T-cell (primary cell): ENCODE measurements at regions not wholly inside any gene's neighbourhood (a gene's known extent, or its start where the extent isn't known, plus 50 kb on each side); places are given as distances from the start of the nearest gene placed in this dataset.
"Not testable (repeated sequence)": the region's sequence is repeated elsewhere in the genome, so short reads cannot be mapped to it uniquely, and the experiment has no call there.

Source experiments
- ATAC-seq, 4 experiments: fragments of 200-7000 bp in 3 of 4; fragments of 150-1000 bp in 1 of 4; cut with Tn5 transposase; replicated peaks in 1 of 4; 1 replicate in 3 of 4; 2 replicates in 1 of 4; pipeline ENCODE4 v1.10.0; 2021; ENCODE audit warnings: moderate library complexity in 3 of 4, mild to moderate bottlenecking in 2 of 4, moderate number of reproducible peaks in 1 of 4
- CTCF ChIA-PET, 2 donors: fragments of 300-600 bp; sonication (Branson Sonifier 250); formaldehyde crosslinking; loops; one replicate each; lab custom pipeline; 2022; ENCODE audit warnings: antibody characterized with exemption in 2 of 2; lab: Charles Lee
- POLR2A ChIA-PET, 2 donors: fragments of 300-600 bp; sonication (Branson Sonifier 250); formaldehyde crosslinking; loops; one replicate each; lab custom pipeline; 2022; ENCODE audit warnings: antibody characterized with exemption in 2 of 2; lab: Charles Lee
- DNase-seq, 35 experiments: peaks; one replicate each; pipeline versions ENCODE4 v3.0.0 to v3.0.0-alpha.2; 2013 to 2023
- H3K27ac ChIP-seq: one replicate; pipeline ENCODE4 v1.5.1; 2013; ENCODE audit warnings: low read length
- H3K27me3 ChIP-seq, 2 experiments: replicated peaks in 1 of 2; 1 replicate in 1 of 2; 2 replicates in 1 of 2; pipeline versions ENCODE4 v1.6.1 to v1.7.0; 2013; ENCODE audit warnings: low read length in 1 of 2, mixed read lengths in 1 of 2; ENCODE audit not compliant: control insufficient read depth in 2 of 2, insufficient read depth in 2 of 2; ENCODE audit errors: extremely low read depth in 1 of 2
- H3K36me3 ChIP-seq, 2 donors: 1 replicate in 1 of 2; 2 replicates in 1 of 2; pipeline versions ENCODE4 v1.6.1 to v1.7.0; 2013; ENCODE audit warnings: low read length in 1 of 2; ENCODE audit not compliant: control insufficient read depth in 2 of 2, insufficient read depth in 1 of 2; ENCODE audit errors: extremely low read depth in 1 of 2
- H3K4me1 ChIP-seq, 2 experiments: 1 replicate in 1 of 2; 2 replicates in 1 of 2; pipeline versions ENCODE4 v1.6.1 to v1.7.0; 2013; ENCODE audit warnings: low read length in 2 of 2, mixed read lengths in 1 of 2; ENCODE audit not compliant: insufficient read depth in 2 of 2, control insufficient read depth in 1 of 2; ENCODE audit errors: extremely low read depth in 1 of 2
- H3K4me3 ChIP-seq, 2 donors: 1 replicate in 1 of 2; 2 replicates in 1 of 2; pipeline versions ENCODE4 v1.5.1 to v1.7.0; 2013; ENCODE audit warnings: mild to moderate bottlenecking in 2 of 2, low read length in 1 of 2, moderate library complexity in 1 of 2; ENCODE audit not compliant: control insufficient read depth in 1 of 2; ENCODE audit errors: extremely low read depth in 1 of 2
- H3K9me3 ChIP-seq: 2 replicates; pipeline ENCODE4 v1.7.0; 2013
- H3K27ac Mint-ChIP-seq, 2 donors: one replicate each; pipeline ENCODE4 v1.8.0; 2020 to 2021; ENCODE audit warnings: mild to moderate bottlenecking in 2 of 2, mixed read lengths in 2 of 2
- H3K27me3 Mint-ChIP-seq, 2 donors: one replicate each; pipeline ENCODE4 v1.8.0; 2021 to 2022; ENCODE audit warnings: mixed read lengths in 2 of 2
- H3K36me3 Mint-ChIP-seq: one replicate; pipeline ENCODE4 v1.8.0; 2021; ENCODE audit warnings: mixed read lengths
- H3K4me1 Mint-ChIP-seq, 3 donors: one replicate each; pipeline ENCODE4 v1.8.0; 2020 to 2022; ENCODE audit warnings: mixed read lengths in 3 of 3, mild to moderate bottlenecking in 1 of 3
- H3K4me3 Mint-ChIP-seq, 3 donors: one replicate each; pipeline ENCODE4 v1.8.0; 2020 to 2022; ENCODE audit warnings: mild to moderate bottlenecking in 3 of 3, mixed read lengths in 3 of 3, moderate library complexity in 3 of 3
- H3K9me3 Mint-ChIP-seq, 3 donors: one replicate each; pipeline ENCODE4 v1.8.0; 2020 to 2022; ENCODE audit warnings: mixed read lengths in 3 of 3
- WGBS: methylation state at CpG from one replicate; pipeline ENCODE4 v1.1.5; 2013; ENCODE audit warnings: missing lambda C conversion rate; ENCODE audit not compliant: insufficient coverage; 5-methylcytosine and 5-hydroxymethylcytosine counted together

DNA sequence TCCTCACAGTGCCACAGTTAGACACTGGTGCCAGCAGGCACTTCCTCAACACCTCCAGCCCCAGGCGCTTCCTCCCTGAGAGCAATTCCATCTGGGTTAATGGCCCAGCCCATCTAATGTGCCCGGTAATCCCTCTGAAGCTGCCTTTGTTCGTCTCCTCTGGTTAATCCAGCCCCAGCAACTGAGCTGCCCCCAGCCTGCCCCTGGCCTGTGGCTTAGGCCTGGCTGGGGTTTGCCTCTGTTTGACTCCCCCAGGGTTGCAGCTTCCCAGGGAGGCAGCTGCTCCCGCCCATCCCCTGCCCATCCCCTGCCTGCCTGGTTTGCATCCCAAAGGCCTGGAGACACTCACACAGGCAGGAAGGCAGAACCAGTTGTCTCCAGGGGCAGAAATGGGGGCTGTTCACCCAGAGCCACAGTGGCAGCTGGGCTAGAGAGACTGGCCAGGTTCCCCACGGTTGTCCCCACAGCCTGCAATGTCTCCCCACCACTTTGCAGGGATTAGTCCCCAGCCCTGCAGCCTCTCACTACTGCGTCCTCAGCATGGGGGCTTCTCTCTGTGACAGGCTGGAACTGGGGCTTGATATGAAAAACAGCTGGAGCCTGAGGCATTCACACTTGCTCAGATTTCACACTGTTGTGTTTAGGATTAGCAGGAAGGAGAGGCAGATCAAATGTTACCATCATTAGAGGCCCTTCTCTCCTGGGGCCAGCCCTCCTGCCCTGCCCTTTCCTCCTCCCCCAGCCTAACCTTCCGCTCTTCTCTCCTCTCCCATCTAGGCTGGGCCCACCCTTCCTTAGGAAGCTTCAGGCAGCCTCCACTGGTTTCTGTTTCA lies 120.2 kb downstream of the TLR5 start:
- WGBS = 76% methylated on average over 5 of the region's 7 CpGs
- DNase-seq (no peak), ATAC-seq (no peak)
- no peaks in the 10 kb centered on the region for H3K27me3 Mint-ChIP-seq
- no peaks in the 10 kb centered on the region for H3K4me1 Mint-ChIP-seq
- CTCF ChIA-PET = no interaction called here
- POLR2A ChIA-PET = no interaction called here
- H3K4me3 Mint-ChIP-seq = no peak overlapping the region
- H3K27ac Mint-ChIP-seq = no peak overlapping the region
- Histone ChIP-seq H3K4me3 (no peak overlapping the region), H3K27me3 (no peaks in the 10 kb centered on the region), H3K4me1 (no peaks in the 10 kb centered on the region), H3K27ac (no peak overlapping the region), H3K9me3 (no peaks in the 10 kb centered on the region), H3K36me3 (no peaks in the 10 kb centered on the region)
- no peaks in the 10 kb centered on the region for H3K36me3 Mint-ChIP-seq
- H3K9me3 Mint-ChIP-seq = peaks cover 0 to 4% (median 0%) of the 10 kb centered on the region in 3 donors

DNA sequence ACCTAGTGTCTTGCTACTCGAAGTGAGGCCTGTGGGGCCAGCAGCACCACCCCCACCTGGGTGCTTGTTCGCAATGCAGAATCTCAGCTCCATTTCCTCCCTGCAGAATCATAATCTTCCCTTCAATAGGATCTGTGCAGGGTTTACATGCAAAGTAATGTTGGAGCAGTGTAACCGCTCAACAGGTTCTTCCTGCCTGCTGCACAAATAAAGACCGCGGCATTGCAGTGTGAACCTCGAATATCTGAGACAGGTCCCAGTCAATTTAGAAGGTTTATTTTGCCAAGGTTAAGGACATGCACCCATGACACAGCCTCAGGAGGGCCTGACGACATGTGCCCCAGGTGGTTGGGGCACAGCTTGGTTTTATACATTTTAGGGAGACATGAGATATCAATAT lies 119.2 kb downstream of the TLR5 start:
- Histone ChIP-seq H3K36me3 (no peaks in the 10 kb centered on the region), H3K27ac (no peak overlapping the region), H3K4me1 (no peaks in the 10 kb centered on the region), H3K4me3 (no peak overlapping the region), H3K9me3 (no peaks in the 10 kb centered on the region), H3K27me3 (no peaks in the 10 kb centered on the region)
- no peak for DNase-seq
- H3K9me3 Mint-ChIP-seq = peaks cover 0 to 4% (median 0%) of the 10 kb centered on the region in 3 donors
- ChIA-PET POLR2A (no interaction called here), CTCF (no interaction called here)
- 91% methylated on average over 5 of the region's 7 CpGs for WGBS
- no peak overlapping the region for H3K4me3 Mint-ChIP-seq
- H3K4me1 Mint-ChIP-seq = no peaks in the 10 kb centered on the region
- no peaks in the 10 kb centered on the region for H3K27me3 Mint-ChIP-seq
- ATAC-seq = no peak
- no peaks in the 10 kb centered on the region for H3K36me3 Mint-ChIP-seq
- no peak overlapping the region for H3K27ac Mint-ChIP-seq

GRCh38 chr1:223024486-223024885 lies 118.6 kb downstream of the TLR5 start:
- not testable (repeated sequence) for H3K4me1 ChIP-seq, H3K36me3 Mint-ChIP-seq, H3K9me3 Mint-ChIP-seq

DNA sequence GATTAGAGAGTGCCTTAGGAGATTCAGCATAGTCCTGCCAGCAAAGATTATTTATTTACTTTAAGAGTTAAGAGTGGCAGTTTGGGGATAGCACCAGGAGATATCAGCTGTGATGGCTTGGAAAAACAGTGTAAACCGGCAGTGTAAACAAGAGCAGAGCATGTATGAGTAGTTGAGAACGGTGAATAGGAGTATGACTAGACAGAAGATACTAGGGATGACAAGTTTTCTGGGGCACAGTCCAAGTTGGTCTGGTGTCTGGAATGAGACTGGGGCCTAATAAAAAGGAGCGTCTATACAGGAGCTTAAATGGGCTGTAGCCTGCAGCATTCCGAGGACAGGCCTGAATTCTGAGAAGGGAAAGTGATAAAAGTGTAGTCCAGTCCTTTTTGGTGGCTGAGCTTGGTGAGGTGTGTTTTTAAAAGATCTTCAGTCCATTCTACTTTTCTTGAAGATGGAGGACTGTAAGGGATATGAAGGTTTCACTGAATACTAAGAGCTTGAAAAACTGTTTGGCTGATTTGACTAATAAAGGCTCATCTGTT lies 117.8 kb downstream of the TLR5 start:
- H3K4me3 ChIP-seq, H3K9me3 Mint-ChIP-seq, H3K27ac Mint-ChIP-seq, H3K27me3 Mint-ChIP-seq, ATAC-seq, H3K36me3 ChIP-seq, CTCF ChIA-PET, H3K27ac ChIP-seq, H3K36me3 Mint-ChIP-seq, H3K9me3 ChIP-seq, H3K4me1 ChIP-seq, DNase-seq, H3K27me3 ChIP-seq, POLR2A ChIA-PET, H3K4me1 Mint-ChIP-seq, H3K4me3 Mint-ChIP-seq: not testable (repeated sequence)
- 85% methylated on average over 2 of the region's 4 CpGs for whole genome bisulfite sequencing

More at GRCh38 chr1:223024486-223024885, 118.6 kb downstream of the TLR5 start:
- ATAC-seq, H3K27ac Mint-ChIP-seq, DNase-seq, H3K4me1 Mint-ChIP-seq, H3K36me3 ChIP-seq, H3K27me3 Mint-ChIP-seq, H3K4me3 Mint-ChIP-seq, POLR2A ChIA-PET, H3K4me3 ChIP-seq, CTCF ChIA-PET, H3K27ac ChIP-seq, H3K9me3 ChIP-seq, H3K27me3 ChIP-seq: not testable (repeated sequence)
- WGBS = no CpG with 5 or more reads among the region's 5 CpGs

DNA sequence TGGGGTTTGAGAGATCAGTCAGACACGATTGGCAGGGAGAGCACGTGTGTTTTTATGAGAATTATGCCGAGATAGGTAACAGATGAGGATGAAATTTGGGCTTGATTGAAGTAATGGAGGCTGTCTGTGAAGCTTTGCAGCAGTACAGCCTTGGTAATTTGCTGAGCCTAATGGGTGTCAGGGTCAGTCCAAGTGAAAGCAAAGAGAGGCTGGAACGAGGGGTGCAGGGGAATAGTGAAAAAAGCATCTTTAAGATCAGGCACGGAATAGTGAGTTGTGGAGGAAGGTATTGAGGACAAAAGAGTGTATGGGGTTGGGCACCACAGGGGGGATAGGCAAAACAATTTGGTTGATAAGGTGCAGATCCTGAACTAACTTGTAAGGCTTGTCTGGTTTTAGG lies 116.4 kb downstream of the TLR5 start:
- H3K4me3 Mint-ChIP-seq, H3K9me3 ChIP-seq, H3K4me1 ChIP-seq, H3K27me3 ChIP-seq, H3K4me1 Mint-ChIP-seq, POLR2A ChIA-PET, CTCF ChIA-PET, H3K4me3 ChIP-seq, H3K27ac ChIP-seq, H3K36me3 Mint-ChIP-seq, H3K27me3 Mint-ChIP-seq, H3K9me3 Mint-ChIP-seq, H3K36me3 ChIP-seq, DNase-seq, H3K27ac Mint-ChIP-seq, ATAC-seq: not testable (repeated sequence)
- 68% methylated on average over 4 of the region's 5 CpGs for WGBS

DNA sequence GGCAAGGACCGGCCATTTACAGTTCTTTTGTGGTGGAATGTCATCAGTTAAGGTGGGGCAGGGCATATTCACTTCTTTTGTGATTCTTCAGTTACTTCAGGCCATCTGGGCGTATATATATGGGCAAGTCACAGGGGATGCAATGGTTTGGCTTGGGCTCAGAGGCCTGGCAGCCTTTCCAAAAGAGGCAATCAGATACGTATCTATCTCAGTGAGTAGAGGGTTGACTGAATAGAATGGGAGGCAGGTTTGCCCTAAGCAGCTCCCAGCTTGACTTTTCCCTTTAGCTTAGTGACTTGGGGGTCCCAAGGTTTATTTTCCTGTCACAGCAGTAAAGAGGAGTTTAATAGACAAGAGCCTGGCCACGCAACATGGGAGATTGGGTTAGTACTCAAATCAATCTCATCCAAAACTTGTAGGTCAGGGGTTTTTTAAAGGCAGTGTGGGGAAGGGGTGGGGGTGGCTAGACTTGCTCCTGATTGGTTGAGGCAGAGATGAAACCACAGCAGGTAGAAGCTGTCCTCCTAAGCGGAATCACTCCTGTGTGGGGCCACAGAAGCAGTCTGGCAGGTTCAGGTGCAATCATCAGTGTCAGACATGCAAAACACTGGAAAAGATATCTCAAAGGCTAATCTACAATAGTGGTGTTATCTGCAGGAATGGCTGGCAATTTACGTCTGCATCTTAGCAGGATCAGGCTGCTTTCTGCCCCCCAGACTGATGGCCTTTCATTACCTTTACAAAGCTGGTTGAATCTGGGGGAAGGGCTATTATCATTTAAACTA lies 112.9 kb downstream of the TLR5 start:
- POLR2A ChIA-PET = no interaction called here
- CTCF ChIA-PET = interaction anchor here in 1 of 2 donors (0.5 to 0.6 kb wide), 2 partner anchors 40 to 93 kb away, joined by 3 read pairs; no protein-coding TSS in a partner anchor
- Mint-ChIP-seq H3K27ac (no peak overlapping the region), H3K9me3 (no peaks in the 10 kb centered on the region), H3K27me3 (peaks cover 0 to 2% of the 10 kb centered on the region in 2 donors), H3K4me3 (no peak overlapping the region), H3K36me3 (no peaks in the 10 kb centered on the region), H3K4me1 (no peaks in the 10 kb centered on the region)
- H3K27ac ChIP-seq = no peak overlapping the region
- no peaks in the 10 kb centered on the region for H3K36me3 ChIP-seq
- 100% methylated on average over 2 of the region's 6 CpGs for WGBS
- no peaks in the 10 kb centered on the region for H3K4me1 ChIP-seq
- ATAC-seq (no peak), DNase-seq (no peak)
- H3K27me3 ChIP-seq = no peaks in the 10 kb centered on the region
- no peak overlapping the region for H3K4me3 ChIP-seq
- H3K9me3 ChIP-seq = no peaks in the 10 kb centered on the region
